Activated CD4-positive, alpha-beta T cell treated with anti-CD3 and anti-CD28 coated beads, Interleukin-2, amount 50 U/mL, for 24 hours (primary cell): ENCODE measurements at regions not wholly inside any gene's neighbourhood (a gene's known extent, or its start where the extent isn't known, plus 50 kb on each side); places are given as distances from the start of the nearest gene placed in this dataset.
"Not testable (repeated sequence)": the region's sequence is repeated elsewhere in the genome, so short reads cannot be mapped to it uniquely, and the experiment has no call there.

Experiments used
- DNase-seq, 2 donors: peaks; one replicate each; pipeline ENCODE4 v3.0.0-alpha.2; 2020; ENCODE audit warnings: low read depth in 1 of 2, low spot score in 1 of 2

DNA sequence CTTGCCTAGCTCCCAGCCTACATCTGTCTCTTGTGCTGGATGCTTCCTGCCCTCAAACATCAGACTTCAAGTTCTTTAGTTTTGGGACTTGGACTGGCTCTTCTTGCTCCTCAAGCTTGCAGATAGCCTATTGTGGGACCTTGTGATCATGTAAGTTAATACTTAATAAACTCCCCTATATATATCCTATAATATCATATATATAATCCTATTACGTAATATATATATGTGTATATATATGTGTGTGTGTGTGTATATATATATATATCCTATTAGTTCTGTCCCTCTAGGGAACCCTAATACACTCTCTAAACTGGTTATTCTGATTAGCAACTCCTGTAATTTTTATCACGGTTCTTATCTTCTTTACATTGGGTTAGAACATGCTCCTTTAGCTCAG is 274.9 kb upstream of the USP25 start:
- not testable (repeated sequence) for DNase-seq

DNA sequence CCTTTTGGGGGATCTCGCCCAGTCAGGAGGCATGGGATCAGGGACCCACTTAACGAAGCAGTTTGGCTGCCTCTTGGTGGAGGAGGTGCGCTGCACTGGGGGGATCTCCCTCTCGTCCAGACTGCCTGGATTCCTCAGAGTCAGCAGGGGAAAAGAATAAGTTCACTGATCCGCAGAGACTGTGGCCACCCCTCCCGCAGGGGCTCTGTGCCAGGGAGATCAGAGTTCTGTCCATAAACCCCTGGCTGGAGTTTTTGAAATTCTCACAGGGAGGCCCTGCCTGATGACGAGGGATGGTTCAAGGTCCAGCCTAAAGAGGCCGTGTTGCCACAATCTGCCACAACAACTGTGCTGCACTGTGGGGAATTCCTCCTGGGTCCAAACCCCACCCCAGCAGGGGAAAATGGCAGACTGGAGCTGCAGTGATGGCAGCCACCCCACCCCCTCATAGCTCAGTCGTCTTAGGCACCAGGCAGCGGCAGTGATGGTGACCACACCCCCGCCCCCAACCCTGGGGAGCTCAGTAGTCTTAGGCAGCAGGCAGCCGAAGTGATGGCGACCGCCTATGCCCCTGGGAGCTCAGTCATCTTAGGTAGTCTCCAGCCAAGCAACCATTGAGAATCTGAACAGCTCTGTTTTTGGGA is 273.8 kb upstream of the USP25 start:
- no peak for DNase-seq

DNA sequence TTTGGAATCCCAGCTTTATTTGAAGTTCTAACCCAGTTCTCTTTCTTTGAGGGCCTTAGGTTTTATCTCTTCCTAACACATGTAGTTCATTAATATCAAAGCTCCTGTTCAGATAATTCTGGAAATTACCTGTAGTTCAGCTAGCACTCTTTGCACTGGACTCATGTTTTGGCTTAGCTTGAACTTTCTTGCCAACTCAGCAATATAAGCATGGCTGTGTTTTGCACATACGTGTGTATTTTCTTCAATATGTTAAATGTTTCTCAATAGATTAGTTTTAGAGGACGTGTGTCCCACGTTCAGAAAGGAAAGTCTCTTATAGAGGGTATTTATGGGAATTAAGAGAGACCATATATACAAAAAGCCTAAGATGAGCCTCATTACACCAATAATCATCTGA is 271.8 kb upstream of the USP25 start:
- DNase-seq, result no peak

DNA sequence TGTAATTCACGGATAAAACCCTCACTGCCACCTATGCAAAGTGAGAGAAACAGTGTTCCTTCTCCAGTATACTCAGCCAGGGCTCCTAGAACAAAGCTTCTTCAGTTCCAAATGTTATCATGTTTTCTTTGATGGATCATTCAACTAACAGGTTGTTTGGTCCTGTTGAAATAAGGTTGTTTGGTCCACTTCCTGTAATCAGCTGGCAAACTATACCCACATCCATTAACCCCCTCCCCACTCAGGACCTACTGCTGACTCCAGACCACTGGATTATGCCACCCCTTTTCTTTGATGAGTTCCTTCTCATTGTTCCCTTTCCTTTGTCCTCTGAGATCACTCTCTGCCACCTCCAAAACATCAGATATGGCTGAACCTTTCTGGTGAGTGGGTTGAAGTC is 267.7 kb upstream of the USP25 start:
- DNase-seq, result no peak

DNA sequence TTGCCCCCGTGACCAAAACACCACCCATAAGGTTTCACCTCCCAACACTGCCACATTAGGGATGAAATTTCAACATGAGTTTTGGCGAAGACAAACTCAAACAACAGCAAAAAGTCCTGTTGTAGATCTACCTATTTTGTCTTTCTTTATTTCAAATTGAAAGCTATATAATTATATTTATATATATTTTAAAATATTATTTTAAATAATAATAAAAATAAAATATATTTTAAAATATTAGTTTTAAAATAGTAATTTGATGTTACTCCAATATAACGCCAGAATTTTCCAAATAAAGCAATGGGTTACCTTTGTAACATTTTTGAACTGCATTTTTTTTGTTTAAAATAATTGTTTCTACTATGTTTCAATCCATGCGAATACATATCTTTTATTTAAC is 263.5 kb upstream of the USP25 start:
- no peak for DNase-seq

DNA sequence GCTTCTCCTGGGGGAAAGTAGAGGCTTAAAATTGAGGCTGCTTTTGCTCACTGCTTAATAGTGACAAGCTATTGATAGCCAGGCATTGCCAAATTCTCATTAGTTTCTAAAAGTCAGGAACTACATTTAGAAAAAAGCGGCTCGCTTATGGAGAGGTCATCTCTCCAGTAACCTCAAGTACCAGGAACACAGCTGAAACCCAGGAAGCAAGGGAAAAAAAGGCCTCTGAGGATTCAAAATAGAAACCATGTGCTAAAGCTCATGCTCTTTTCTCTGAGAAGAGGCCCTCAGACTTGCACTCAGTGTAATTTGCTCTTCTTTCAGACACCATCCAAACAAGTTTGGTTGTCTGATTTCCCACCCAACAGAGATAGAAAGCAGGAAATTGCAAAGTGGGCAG is 261.4 kb upstream of the USP25 start:
- DNase-seq, result no peak

DNA sequence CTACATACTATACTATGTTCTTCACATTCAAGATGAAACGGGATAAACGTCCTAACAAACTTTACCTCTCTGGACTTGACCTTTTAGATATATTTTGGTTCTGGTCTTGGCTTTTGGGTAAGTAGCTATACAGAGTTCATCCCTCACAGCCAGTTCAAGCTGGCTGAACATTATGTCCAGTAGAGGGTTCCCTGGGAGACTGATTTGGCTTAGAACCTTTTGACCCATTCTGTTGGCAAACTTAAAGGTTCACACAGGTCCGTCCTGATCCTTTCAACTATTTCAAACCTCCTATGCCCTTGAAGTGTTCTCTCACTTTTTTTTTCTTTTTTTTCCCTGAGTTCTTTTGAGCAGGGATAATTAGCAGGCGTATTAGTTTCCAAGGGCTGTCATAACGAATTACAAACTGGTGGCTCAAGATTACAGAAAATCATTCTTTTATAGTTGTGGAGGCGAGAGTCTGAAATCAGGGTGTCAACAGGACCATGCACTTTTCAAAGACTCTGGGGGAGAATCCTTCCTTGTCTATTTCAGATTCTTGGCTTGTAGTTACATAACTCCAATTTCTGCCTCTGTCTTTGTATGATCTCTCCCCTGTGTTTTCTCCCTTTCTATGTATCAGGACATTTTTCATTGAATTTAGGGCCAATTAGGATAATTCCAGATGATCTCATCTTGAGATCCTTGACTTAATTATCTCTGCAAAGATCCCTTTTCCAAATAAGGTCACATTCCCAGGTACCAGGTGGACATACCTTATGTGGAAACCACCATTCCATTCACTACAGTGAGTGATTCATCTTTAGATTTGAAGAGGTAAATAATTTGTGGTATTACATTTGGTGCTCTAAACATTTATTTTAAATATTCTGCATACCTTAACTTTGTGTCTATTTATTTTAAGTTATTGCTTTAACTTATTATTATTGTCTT is 257.4 kb upstream of the USP25 start:
- no peak for DNase-seq

DNA sequence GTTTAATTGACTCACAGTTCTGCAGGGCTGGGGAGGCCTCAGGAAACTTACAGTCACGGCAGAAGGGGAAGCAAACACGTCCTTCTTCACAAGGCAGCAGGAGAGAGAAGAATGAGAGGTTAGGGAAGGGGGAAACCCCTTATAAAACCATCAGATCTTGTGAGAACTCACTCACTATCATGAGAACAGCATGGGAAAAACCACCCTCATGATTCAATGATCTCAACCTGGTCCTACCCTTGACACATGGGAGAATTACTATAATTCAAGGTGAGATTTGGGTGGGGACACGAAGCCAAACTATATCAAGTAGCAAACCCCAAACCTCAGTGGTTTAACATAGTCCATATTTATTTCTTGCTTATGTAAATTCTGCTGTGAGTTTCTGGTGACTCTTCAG is 252.0 kb upstream of the USP25 start:
- DNase-seq, result not testable (repeated sequence)

DNA sequence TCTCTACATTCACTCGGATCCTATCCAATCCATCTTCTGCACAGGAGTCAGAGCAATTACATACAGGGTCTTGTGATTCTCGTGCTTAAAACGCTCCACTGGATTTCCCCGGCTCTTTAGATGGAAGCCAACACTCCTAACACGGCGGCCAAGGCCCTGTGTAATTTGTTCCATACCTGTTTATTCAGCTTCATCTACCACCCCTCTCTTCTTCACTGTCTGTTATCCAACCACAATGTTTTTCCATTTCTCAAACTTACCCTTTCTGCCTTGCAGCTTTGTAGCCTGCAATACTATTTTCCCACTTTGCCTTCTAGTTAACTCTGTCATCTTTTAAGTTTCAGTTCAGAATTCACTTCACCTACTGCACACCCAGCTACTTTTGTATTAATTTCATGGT is 249.6 kb upstream of the USP25 start:
- DNase-seq, result no peak

DNA sequence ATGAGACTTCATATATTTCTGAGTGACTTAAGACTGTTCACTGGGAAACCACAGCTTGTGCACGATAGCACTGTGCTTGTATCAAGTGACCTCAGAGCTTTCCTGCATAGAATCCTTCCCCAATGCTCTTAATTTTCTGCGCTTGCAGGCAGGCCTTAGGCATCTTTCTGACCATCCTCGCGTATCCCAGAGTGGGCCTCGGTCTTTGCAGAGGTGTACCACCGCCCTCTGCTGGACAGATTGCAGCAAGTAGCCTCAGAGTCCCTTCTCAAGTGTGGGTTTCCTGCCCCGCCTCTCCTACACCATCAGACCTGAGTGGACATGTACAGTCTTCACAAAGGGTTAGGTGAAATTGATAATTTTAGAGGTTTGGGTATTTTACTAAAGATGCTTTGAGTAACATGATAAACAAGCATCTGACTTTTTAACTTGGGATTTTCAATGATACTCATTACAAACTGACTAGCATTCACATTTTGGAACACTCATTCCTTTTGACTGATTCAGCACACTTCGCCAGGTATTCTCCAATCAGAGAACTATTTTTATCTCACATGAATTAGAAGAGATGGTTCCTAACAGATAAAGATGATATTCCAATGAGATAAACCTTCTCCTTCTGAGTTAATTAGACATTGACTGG is 246.5 kb upstream of the USP25 start:
- DNase-seq, result peak; percentile 55 to 75

DNA sequence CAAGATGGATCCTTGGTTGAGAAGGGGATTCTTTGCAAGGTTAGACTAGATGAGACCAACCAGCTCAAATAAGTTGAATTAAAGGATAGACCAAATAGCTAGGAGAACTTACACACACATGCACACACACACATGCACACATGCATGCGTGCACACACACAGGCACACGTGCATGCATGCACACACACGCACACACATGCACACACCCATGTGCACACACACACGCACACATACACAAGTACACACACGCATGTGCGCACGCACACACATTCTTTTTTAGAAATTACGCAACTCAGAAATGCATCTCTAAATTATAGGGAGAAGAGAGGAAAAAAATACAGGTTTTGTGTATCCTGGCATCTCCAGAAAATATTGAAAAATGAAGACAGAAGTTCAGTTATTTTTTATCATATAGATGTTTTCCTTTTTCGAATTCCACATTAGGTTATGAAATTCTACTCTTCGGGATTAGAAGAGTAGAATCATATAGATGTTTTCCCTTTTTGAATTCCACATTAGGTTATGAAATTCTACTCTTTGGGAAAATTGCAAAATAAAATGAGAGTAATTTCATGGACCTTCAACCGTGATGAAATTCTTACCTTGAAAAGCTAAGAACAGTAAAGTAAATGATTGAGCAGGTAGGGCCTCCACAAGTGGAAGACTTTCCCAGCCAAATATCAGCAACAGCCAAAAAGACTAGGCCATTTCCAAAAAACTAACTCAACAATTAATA is 243.2 kb upstream of the USP25 start:
- DNase-seq, result no peak

DNA sequence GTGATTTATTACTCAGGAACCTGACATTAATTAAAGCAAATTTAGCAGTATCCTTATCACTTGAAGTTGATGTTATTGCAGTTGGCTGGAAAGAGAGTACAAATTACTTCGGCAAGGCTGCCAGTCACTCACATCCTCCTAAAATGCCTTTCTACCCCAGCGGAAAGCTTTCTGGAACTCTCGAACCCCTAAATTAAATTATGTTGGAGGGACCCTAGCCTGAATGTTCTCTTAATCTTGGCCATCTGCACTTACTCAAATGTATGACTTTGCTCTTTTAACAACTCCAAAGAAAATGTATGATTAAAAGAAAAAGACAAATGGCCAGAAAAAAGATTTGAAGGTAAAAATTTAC is 242.6 kb upstream of the USP25 start:
- DNase-seq, result no peak

DNA sequence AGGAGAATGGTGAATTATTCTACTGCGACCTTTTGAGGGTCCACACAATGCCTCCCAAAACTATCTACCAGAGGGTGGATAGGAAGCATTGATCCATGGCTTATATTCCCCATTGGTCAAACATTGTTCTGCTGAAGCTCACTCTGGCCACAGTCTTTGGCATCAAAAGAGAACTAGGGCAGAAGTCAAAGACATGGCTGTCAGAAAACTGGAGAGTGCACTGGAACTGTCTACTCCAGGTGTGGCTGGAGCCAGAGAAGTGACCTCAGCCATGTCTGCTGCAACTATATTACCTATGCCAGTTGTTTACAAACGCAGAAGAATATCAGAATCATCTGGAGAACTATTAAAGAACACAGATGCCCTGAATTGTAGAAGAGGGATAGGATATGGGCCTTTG is 238.7 kb upstream of the USP25 start:
- DNase-seq, result no peak

DNA sequence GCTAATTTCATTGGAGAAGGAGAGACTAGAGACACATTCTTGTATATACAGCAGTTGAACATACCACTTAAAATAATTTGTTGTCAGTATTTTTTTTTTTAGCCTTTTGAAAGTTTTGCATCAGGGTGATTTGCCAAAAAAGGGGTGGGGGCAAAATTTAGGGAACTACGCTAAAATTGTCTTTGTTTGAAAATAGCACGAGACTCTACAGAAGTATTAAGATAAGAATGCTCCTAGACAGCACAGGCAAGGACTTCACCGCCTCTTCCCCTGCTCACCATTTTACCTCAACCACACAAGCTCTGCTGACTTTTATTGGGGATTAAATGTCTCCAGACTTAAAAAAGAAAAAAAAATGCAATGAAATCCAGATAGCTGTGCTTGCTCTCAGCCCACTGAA is 236.1 kb upstream of the USP25 start:
- no peak for DNase-seq

DNA sequence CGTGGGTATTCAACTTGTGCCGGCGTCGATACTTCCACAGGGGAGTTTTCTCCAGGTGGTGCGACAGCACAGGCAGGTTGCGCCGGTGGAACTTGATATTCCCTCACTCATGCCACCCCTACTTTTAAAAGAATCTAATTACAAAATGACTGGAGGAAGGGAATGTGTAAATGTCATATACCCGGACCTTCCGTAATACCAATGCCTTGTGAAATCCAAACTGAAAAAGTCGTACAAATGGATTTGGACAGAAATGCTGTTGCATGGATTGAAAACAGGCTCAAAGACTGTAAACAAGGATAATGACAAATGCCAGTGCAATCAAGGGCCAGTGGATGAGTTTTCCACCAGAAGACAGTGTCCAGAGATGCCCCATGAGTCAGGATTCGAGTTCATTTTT is 235.3 kb upstream of the USP25 start:
- DNase-seq, result no peak

DNA sequence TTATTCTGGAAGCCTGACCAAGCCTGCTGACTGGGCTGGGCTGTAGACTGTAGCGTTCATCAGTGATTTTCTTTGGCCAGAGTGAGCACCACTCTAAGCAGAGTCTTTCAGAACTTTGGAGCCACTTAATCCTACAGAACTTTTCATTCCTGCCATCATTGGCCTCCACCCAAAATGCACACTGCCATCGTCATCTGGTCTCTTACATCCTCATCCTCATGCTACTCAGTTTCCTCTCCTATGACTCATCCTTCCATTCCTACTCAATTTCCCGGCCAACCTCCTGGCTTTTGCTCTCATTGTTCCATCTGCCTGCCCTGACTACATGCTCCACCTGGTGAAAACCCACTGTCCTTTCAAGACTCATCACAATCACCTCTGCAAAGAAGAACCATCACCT is 233.8 kb upstream of the USP25 start:
- DNase-seq, result no peak

DNA sequence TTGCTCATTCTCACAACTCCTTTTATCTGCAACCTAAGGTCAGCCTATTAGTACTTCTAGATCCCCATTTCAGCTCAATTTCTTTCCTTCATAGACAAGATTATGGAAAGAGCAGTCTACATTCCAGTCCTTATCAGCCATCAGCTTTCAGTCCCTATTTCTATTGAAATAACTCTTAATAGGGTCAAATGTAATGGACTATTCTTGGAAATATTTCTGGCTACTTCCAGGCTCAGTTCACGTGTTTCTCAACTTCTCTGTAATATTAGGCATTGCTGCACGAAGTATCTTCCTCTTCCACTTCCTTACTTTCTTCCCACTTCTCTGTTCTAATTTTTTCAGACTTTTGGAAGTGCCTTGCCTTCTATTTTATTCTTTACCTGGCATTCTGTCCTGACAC is 232.9 kb upstream of the USP25 start:
- no peak for DNase-seq

DNA sequence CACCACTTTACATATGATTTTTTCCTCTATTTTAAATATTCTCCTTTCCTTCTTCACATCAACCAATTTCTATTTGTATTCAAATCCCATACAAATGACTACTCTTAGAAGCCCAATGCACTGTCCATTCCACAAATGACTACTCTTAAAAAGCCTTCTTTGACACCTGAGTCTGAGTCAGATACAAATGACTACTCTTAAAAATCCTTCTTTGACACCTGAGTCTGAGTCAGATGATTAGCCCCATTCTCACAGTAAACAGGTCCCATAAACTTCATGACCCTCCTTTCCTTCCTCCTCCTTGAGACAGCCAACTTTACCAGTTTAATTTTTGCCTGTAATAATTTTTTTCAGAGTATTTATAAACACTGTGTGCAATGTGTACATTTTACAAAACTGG is 231.3 kb upstream of the USP25 start:
- no peak for DNase-seq

DNA sequence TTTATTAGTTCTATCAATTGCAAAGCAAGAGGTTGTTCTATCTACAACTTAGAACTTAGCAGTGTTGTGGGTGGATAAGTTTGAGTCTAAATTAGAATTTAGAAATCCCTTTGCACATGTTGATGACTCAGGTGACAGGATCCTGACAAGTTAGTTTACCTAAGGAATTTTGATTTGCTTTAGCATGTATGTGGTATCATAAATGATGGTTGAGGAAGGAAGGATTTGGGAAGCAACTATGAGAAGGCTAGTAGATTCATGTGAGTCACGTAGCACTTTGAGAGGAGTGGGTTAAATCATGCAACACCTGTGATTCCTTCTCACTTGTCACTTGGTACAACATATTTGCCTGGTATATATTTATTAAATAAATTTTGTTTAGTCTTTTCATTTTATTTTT is 223.7 kb upstream of the USP25 start:
- no peak for DNase-seq

DNA sequence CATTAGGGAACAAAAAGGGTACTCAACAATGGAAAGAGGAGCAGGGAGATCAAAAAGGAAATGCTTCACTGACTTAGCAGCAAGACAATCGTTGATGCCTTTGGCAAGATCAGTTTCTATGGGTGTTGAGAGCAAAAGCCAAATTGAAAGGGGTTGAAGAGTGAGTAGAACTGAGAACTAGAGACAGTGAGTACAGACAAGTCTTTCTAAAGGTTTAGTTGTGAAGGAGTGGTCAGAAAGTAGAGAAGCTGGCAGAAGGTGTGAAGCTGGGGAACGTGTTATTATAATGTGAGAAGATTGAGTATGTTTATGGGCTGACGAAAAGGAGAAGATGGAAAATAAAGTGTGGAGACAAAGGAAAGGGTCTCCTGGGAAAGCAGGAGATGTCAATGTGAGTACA is 221.2 kb upstream of the USP25 start:
- no peak for DNase-seq

DNA sequence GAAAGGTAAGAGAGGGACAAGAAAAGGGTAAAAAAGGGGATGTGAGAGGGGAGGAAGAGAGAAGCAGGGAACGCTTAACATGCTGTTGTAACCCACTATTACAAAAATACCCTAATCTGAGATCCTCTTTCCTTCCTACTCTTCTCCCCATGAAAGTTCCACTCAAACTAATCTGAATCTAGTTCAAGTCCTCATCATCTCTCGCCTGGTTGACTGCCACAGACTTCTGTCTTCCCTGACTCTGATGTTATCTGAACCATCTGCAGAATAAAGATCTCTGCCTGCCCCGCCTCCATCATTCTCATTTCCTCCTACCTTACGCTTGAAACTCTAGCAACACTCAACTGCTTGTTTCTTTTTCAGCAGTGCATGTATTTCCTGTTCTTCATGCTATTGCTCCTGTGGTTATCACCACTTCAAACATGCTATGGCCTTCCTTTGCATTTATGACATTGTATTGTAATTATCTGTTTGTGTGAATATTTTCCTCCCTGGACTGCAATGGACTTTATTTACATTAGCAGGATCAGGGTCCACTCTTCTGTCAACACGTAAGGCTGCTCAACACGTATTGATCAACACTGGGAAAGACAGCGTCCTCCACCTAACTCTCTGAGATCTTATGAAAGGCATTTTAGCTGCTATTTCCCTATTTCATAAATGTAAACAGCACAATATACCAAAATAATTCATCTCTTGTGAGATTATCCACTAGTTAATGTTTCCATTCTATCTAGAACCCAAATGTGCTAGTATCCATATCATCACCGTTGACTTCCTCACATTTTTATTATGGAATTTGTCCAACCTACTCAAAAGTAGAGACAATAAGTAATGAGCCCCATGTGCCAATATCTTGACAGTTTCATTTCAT is 215.5 kb upstream of the USP25 start:
- DNase-seq, result peak in 1 of 2 donors; percentile 41
